OCI-M1 (cell line): ENCODE measurements at regions not wholly inside any gene's neighbourhood (a gene's known extent, or its start where the extent isn't known, plus 50 kb on each side); places are given as distances from the start of the nearest gene placed in this dataset.

ENCODE experiments used
- DNase-seq: peaks from one replicate; lab custom pipeline; 2025; lab: John Stamatoyannopoulos, UW

- no peak for DNase-seq
Observed at GRCh38 chr10:21021843-21022594, 124.9 kb upstream of the NEBL start.

GRCh38 chr10:21021231-21021630 lies 124.1 kb upstream of the NEBL start:
- no peak for DNase-seq

GRCh38 chr10:21020545-21020944 lies 123.4 kb upstream of the NEBL start:
- peak; percentile 78 for DNase-seq

GRCh38 chr10:21019436-21019835 lies 122.3 kb upstream of the NEBL start:
- DNase-seq: no peak

DNA sequence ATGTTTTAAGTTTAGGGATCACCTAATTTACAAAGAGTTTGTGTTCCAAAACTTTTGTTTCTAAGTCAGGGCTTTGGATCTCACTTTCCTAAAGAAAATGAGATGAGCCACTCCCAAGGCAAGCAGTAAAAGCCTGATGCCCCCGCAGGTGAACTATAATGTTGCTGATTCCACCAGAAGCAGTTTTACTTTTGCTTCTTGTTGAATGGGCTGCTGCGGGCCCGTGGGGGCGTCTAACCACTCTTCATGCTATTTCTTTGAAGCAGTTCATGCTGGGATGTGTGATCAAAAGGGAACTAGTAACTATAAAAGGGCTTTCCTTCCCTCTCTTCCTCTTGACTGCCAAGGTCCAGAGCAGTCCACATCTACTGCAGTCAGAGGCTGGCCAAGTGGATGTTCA lies 118.7 kb upstream of the NEBL start:
- peak; percentile 45 for DNase-seq

- no peak for DNase-seq
Observed at GRCh38 chr10:21014141-21014540, 117.0 kb upstream of the NEBL start.

- no peak for DNase-seq
Observed at GRCh38 chr10:21011433-21012018, 114.4 kb upstream of the NEBL start.

DNA sequence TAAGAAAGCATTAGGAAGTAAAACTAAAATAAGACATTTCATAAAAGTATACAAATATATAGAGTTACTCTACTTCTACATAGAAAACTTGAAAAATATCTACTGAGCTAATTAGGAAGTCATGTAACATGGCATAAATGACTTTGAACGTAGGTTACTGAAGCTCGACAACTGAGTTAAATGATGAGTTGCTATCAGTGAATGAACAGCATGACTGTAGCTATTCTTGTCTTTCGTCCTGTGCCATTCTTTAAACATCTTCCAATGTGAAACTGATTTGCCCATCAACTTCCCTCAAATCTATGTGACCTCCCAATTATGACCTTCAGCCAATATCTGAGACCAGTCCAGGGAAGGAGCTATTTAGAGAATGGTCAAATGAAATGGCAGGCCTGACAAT lies 113.5 kb upstream of the NEBL start:
- no peak for DNase-seq

GRCh38 chr10:21003240-21003822 lies 106.2 kb upstream of the NEBL start:
- DNase-seq: no peak

- DNase-seq: no peak
Observed at GRCh38 chr10:21002091-21002878, 105.2 kb upstream of the NEBL start.

GRCh38 chr10:20999699-21000098 lies 102.6 kb upstream of the NEBL start:
- peak; percentile 80 for DNase-seq

- no peak for DNase-seq
Observed at GRCh38 chr10:20998036-20998435, 100.9 kb upstream of the NEBL start.

GRCh38 chr10:20995123-20995987 lies 98.2 kb upstream of the NEBL start:
- no peak for DNase-seq

DNA sequence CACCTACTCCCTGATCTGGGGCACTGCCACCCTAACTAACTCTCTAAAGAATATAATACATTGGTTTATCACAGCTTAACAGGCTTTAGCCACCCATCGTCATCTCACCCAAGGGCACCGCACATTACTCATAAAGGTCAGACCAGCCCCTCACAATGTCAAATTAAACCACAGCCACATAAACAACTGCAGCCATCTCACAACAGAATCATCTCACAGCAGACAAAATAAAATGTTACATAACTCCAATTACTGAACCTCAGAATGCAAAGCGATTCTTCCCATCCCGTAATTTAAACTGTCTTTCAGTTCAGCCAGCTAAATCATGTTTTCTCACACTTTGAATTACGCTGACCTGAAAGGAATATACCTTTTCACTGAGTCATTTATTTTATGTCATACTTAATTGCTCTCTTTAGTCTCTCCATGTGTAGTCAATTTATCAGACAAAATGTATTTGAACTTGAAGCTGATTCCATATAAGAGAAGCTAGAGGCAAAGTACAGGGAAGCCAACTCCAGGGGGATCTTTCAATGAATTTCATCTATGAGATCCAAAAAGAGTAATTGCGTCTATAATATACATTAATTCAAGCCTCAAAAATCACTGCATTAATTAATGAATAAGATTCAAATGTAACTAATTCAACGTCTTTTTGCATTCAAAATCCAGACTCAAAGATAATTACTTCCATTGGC lies 96.9 kb upstream of the NEBL start:
- no peak for DNase-seq

GRCh38 chr10:20993389-20993788 lies 96.3 kb upstream of the NEBL start:
- no peak for DNase-seq

- DNase-seq: no peak
Observed at GRCh38 chr10:20991526-20991925, 94.4 kb upstream of the NEBL start.

DNA sequence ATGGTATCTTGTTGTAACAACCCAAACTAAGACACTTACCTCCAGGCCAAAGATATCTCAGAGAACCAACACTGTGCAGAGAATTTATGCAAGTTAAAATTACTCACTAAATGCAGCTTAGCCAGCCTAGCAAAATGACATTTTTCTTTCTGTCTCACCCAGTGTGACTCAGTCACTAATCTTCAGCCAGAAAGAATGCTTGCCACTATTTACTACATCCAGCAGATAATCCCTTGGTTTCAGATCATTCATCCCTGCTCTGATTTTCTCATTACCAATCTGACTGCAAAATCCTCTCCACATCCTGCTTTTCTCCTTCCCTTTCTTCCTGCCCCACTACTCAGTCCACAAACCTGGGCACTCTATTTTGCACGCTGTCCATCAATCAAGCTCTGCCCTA lies 93.5 kb upstream of the NEBL start:
- DNase-seq: no peak

GRCh38 chr10:20988357-20988983 lies 91.4 kb upstream of the NEBL start:
- no peak for DNase-seq

- no peak for DNase-seq
Observed at GRCh38 chr10:20986049-20986448, 88.9 kb upstream of the NEBL start.

GRCh38 chr10:20984662-20985061 lies 87.6 kb upstream of the NEBL start:
- no peak for DNase-seq
